ENCODE measurements at regions not wholly inside any gene's neighbourhood (a gene's known extent, or its start where the extent isn't known, plus 50 kb on each side); places are given as distances from the start of the nearest gene placed in this dataset.

DNA sequence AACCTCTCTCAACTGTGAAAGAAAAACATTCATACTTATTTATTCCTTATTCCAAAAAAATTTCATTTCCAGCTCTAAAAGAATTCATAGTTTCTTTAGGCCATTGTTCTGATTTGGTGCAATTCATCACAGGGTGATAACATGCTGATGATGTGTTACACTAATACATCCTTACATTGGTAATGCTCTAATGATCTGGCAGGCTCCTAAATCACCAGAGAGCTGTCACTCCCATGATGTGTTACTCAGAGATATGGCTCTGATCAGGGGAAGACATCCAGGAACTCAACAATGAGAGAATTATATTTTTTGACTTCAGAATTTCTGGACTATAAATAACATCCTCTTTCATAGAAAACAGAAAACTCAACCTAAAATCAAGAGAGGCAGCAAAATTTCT lies 209.3 kb downstream of the CHD9NB start:
- TF ChIP-seq POLR2A (IDR thresholded peaks at IDR 0.05; ENCODE audit: borderline replicate concordance, extremely low read depth, insufficient read depth, insufficient read length) (no peak), EZH2 (IDR thresholded peaks at IDR 0.05) (no peak), POLR2AphosphoS5 (IDR thresholded peaks at IDR 0.05; ENCODE audit: low read depth, low read length) (no peak), CEBPB (IDR thresholded peaks at IDR 0.05; ENCODE audit: low read depth) (no peak), MAX (IDR thresholded peaks at IDR 0.05) (no peak)
- TF ChIP-seq, protein P1, sequence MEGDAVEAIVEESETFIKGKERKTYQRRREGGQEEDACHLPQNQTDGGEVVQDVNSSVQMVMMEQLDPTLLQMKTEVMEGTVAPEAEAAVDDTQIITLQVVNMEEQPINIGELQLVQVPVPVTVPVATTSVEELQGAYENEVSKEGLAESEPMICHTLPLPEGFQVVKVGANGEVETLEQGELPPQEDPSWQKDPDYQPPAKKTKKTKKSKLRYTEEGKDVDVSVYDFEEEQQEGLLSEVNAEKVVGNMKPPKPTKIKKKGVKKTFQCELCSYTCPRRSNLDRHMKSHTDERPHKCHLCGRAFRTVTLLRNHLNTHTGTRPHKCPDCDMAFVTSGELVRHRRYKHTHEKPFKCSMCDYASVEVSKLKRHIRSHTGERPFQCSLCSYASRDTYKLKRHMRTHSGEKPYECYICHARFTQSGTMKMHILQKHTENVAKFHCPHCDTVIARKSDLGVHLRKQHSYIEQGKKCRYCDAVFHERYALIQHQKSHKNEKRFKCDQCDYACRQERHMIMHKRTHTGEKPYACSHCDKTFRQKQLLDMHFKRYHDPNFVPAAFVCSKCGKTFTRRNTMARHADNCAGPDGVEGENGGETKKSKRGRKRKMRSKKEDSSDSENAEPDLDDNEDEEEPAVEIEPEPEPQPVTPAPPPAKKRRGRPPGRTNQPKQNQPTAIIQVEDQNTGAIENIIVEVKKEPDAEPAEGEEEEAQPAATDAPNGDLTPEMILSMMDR (IDR thresholded peaks at IDR 0.05 in 2 of 3, conservative IDR thresholded peaks at IDR 0.05 in 1 of 3; ENCODE audit: borderline replicate concordance in 1 of 3, insufficient read depth in 1 of 3, low read depth in 2 of 3, low read length in 2 of 3) = no peak

Measured in HCT116 (cell line).